HG03135 (cell line): ENCODE measurements at regions not wholly inside any gene's neighbourhood (a gene's known extent, or its start where the extent isn't known, plus 50 kb on each side); places are given as distances from the start of the nearest gene placed in this dataset.

Source experiments
- ATAC-seq: cut with Tn5 transposase; IDR thresholded peaks from one replicate; pipeline ENCODE4 v1.9.1; 2021; ENCODE audit warnings: mild to moderate bottlenecking, moderate library complexity; ENCODE audit not compliant: unreplicated experiment

DNA sequence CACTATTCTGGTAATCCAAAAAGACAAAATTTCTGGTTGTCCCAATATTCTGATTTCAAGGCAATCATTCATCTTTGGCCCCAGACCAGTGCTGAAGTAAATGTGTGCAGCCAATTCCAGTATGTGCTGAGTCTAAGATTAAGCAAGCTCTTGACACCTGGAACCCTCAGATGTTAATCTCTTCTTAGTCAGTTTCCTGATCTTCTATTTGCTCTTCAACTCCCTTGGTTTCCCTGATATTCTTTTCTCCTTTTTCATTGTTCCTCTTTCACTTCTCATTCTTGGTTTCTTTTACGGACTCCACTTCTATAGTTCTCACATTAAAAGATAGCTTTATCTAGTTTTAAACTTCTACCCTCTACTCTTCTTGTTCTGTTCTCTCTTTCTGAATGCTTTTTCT is 445.7 kb upstream of the FANCL start:
- ATAC-seq: no peak

DNA sequence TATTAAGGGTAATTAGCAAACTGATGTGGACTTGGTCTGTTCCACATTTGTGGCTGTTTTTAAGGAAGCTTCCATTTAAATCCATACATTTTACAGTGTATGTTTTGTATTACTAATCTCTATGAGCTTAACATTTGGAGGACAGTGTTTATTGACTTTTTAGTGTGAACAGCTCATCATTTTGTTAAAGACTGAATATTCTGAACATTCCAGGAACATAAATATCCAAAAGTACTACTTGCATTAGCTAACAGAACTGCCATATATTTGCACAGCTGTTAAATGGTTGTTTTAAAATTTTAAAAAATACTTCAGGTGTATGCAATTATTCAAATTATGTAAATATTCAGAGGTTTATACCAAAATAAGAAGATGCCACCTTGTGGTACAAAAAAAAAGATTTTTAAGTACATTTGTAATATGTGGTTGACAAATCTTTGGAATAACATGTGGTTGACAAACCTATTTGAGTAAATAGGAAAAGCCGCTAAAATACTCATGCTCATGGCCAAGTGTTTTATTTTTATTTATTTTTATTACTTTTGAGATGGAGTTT is 439.7 kb upstream of the FANCL start:
- ATAC-seq: no peak

DNA sequence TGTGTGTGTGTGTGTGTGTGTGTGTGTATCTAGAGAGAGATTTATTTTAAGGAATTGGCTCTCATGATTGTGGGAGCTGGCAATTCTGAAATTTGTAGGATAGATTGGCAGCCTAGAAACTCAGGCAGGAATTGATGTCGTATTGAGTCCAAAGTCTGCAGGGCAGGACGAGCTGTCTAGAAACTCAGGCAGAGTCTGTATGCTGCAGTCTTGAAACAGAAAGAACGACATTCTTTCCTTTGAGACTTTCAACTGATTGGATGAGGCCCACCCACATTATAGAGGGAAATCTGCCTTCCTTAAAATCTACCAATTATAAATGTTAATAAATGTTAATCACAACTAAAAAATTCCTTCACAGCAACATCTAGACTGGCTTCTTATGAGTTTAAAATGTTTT is 436.6 kb upstream of the FANCL start:
- no peak for ATAC-seq

DNA sequence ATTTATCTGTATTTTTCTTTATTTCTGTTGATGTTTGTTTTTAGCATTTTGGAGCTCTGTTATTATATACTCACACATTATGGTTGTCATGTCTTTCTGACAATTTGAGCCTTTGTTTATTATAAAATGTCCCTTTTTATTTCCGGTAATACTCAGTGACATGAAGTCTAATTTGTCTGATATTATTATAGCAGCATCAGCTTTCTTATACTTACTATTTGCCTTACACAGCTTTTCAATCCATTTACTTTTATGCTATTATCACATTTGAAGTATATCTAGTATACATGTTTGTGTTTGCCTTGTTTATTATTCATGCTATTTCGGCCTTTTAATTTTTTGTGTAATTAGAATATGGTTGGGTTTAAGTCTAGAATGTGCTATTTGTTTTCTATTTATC is 430.6 kb upstream of the FANCL start:
- ATAC-seq: no peak

DNA sequence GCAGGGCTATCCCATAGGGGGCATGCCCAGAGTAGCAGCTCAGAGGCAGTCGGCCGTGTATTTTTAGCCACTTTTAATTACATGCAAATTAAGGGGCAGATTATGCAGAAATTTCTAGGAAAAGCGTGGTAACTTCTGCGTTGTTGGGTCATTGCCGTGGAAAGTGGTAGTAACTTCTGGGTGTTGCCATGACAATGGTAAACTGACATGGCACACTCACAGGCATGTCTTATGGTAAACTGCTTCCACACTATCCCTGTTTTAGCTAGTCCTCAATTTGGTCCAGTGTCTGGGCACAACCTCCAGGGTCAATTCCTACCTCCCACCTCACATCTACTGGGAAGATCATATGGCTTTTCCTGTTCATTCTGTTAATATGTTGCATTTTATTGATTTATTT is 428.9 kb upstream of the FANCL start:
- no peak for ATAC-seq

DNA sequence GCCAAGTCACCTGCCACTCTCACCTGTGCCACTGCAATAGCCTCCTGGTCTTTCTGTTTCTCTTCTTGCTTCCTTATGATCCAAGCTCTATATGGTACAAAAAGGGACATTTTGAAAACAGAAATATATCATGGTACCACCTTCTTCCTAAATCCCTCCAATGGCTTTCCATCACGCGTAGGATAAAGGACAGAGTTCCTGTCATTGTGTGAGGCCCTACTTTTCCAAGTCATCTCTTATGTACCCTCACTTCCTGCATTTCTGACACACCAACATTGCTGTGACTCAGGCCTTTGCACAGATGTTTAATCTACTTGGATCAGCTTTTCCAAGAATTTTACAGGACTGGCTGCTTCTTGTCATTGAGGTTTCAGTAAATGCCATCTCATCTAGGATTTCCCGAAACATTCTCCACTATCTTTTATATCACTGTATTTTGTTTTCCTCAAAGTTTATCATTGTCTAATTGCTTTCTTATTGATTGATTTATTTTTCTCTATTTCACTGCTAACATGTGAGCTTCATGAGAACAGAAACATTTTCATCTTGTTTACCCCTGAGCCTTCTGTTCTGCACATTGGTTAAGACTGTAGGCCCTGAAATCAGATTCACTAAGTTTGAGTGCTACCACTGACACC is 426.1 kb upstream of the FANCL start:
- ATAC-seq: no peak

DNA sequence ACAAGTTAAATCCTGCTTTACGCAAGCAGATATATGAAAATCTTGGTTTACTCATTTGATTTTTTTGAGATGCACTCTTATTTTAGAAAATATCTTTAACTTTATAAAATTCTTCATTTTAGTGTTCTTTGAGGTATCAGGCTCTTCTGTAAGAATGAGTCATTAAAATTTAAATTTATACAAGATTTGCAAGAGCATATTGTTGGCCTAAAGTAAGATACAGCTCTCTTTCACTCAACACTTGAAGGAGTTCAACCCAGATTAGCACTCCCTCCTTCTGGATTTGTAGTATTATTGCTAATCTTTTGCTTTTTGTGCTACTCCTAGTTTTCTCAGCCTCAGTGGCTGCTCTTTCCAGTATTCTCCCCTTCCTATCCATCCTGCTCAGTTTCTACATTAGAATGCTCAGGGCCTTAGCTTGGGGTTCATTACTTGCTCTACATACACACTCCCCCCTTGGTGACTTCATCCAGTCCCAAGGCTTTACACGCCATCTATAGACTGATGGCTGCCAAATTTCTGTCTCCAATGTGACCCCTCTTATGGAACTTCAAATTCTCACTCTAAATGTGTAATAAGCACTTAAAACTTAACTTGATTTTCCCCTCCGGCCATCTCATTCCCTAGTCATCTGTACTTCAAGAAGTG is 425.3 kb upstream of the FANCL start:
- ATAC-seq: no peak

DNA sequence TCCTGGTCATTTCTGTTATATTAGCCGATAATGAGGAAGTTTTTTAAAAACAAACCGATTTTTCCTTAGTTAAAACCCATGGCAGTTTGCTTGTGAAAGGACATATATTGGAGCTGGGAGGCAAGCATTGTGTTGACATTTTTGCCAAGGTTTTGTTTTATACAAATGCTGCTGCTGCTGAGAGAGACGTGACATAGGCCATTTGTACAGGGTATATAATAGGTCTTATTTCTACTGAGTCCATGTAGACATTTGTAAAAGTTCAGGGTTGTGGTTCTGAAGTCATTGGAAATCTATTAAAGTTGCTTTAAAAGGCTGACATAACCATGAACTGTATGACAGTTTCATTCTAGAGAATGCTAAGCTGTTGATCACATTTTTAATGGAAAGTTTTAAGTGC is 424.0 kb upstream of the FANCL start:
- no peak for ATAC-seq

DNA sequence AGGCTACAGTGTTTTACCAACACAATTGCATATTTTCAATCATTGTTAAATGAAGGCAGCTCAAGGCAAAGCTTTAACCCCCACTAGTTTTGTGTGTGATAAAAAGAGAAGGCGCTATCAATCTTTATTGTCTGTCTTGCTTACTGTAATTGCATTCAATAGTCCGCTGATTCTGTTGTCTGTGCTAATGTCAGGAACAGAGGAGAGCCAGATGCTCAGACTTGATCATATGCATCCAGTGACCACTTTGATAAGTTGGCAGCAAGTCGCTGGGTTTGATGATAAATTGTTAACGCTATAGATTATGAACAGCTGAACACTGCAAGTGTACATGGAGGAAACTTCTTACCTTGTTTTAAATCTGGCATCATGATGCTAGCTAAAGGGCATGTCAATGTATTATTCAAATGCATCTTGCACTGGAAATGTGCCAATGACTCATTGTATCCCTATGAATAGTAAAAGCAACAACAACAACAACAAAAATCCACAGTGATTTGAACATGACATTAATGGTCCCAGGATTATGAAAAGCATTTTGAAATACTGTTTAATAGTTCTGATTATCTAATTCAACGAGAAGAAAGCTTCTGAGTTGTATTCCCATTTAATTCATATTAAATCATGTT is 423.5 kb upstream of the FANCL start:
- no peak for ATAC-seq

DNA sequence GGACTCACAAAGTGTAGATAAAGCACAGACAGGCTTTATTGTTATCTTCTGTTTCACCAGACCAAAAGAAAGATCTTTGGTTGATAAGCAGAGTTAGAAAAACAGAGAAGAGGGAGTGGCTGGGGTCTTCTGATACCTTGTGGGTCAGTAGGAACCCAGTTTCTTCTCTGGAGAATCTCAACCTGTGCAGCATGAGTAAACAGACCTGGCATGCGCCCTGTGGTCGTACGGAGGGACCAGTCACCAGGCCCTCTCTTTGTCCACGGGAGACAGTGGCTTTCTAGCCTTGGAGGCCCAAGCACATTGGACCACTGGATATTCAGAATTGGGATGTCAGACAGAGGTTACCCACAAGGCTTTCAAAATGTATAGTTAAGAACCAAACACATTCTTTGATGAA is 418.9 kb upstream of the FANCL start:
- ATAC-seq: no peak

DNA sequence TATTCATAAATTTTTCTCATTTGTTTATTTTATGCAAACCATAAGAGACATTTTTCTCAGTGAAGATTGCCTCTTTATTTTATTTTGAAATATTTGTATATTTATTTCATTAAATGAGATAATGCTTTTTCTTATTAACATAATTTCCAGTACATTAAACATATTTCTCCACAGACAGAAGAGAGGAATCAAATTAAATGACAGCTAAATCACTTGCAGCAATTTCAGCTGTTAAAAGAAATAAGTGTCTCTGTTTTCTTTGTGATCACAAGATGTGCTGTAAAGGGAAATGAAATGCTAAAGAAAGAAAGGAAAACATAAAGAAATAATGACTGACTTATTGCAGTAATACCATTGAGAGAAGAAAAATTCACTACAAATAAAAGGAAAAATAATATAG is 414.0 kb upstream of the FANCL start:
- no peak for ATAC-seq

DNA sequence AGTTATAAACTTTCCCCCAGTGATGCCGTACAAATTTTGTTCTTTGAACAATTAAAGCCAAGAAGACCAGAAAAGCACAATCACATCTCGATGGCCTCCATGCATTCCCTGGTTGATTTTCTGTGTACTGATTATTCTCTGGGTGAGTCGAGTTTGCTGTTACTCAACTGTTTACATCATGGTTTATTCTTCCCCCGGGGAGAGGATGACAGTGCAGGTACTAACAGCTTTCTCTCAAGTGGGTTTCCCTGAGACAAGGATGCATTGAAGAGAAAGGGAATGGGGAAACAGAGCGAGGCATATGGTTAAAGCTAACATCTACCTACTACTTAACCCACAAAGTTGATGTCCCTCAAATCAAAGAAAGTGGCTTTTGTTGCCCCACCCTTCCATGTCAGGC is 410.8 kb upstream of the FANCL start:
- ATAC-seq: no peak

DNA sequence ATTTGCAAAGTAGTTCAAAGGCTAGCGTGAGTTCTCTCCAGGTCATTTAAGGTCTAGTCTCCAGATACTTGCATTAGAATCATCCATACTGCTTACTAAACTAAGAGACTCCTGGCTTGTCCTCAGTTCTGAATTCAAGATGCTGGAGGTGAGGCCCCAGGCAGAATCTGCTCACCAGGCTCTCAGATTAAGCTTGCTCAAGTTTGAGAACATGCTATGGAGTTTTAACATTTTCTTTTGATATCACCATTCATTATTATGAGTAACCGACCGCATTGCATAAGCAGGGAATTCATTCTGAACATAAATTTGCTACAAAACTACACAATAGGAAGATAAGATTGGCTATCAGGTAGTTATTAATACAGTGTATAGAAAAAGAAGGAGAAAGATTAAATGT is 409.7 kb upstream of the FANCL start:
- no peak for ATAC-seq

DNA sequence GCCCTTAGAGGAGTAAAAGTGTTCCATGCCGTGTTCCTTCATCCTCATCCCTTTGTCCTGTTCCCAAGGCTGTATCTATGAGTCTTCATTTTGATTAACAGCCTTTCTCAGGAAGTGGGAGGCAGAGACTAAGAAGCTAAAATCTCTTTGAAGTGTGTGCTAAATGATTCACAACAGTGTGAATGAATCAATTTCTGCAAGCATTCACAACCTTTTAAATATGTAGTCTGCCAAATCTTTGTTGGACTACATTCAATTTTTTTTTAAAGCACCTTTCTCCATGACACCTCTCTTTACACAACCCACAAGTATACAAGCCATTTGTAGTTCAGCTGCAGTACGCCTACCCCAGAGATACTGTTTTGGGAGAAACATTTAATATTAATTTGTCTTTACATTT is 408.6 kb upstream of the FANCL start:
- ATAC-seq: no peak

DNA sequence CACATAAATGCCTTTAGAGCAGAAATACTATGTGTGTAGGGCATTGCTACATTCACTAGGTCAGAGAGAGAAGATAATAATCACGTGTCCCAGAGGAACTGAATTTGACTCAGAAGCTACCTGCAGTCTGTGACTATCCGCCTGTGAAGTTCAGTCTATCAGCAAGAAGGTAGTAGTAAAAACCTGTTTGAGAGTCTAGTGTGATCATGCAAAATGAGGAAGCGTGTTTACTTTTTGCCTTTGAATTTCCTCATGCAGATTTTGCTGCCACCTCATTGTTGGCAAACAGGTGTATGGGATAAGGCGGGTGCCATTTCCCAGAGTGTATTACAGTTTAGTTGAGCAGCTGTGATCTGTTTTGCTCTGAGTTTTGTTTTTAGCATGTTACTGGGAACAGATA is 403.9 kb upstream of the FANCL start:
- no peak for ATAC-seq

DNA sequence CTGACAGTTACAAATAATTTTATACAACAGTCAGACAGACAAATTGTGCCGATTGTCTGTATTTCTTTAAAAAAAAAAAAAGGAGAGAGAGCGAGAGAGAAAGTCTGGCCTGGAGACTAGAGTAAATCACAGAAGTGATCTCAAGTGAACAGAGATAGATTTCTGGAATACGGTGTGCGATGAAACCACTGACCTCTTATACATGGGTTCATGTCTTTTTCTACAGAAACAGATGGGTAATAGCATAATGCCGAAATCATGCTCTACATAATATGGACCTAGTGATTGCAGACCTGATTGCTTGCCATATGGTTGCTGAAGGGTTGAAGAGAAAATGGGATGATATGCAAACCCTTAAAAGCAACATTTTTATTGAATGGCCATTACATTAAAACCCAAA is 403.3 kb upstream of the FANCL start:
- ATAC-seq: no peak

DNA sequence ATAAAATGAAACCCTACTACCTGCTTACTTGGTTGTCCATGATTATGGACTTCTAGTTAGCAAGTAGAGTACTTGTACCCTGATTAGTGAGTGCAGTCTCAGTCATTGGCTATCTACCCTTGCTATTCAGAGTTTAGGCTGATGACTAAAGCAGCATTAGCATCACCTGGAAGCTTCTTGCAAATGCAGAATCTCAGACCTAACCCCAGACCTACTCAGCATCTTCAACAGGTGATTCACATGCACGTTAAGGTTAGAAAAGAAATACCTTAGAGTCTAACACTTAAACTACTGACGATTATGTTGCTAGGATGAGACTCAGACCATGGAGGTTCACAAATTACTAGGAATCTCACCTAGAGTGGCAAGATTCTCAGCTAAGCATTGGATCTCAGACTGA is 399.9 kb upstream of the FANCL start:
- no peak for ATAC-seq

DNA sequence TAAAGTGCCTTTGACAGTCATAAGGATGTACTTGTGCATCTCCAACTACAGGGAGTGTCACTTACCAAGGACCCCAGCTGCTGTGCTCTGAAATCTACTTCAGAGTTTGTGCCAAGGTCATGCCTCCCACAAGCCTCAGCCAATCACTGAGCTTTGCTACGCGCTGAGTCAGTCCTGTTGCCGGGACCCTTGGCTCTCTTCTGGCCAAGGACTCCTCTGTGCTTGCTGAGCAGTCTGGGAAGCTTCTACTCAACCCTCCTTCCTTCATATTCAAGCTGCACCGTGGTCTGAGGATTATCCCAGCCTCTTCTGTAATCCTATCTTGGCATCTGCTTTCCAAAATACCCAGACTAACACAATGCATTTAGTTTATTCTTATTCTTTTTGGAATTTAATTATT is 398.9 kb upstream of the FANCL start:
- no peak for ATAC-seq

DNA sequence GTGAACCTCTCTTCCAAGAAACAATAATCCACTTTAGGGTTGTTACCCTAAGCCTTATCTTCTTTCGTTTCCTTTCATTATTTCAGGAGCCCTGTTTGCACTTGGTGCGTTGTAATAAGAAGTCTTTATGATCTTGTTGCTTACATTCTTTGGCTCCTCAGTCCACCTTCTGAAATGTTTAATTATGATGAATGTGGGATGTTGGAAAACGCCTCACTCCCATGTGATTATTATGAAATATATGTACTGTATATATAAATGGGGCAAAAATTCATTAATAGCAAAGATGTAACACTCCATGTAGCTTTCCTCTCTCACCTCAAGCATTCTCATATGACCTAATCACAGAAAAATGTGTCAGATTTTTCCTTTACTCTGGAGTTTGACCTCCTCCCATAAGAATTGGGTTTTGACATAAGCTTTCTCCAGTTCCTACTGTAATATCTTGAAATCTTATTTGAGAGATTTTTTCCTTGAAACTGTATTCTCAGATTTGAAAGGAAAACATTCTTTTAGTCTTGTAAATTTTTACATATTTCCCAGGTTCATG is 397.2 kb upstream of the FANCL start:
- no peak for ATAC-seq

DNA sequence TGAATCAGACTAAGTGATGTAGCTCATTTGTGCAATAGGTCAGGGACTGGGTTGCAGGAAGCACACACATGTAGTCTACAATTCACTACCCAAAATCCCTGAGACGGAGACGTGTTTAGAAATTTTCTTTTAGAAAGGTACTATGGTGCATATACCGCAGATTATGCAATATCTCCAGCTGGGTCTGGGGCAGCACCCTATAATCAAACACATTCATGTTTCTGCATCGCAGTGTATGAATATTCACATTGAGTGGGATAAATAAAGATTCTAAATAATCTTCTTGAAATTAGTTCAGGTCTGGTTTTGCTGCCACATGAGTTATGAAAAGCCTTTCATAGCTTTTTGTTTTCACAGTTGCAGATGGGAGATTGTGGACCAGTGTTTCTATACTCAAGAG is 395.7 kb upstream of the FANCL start:
- ATAC-seq: no peak

DNA sequence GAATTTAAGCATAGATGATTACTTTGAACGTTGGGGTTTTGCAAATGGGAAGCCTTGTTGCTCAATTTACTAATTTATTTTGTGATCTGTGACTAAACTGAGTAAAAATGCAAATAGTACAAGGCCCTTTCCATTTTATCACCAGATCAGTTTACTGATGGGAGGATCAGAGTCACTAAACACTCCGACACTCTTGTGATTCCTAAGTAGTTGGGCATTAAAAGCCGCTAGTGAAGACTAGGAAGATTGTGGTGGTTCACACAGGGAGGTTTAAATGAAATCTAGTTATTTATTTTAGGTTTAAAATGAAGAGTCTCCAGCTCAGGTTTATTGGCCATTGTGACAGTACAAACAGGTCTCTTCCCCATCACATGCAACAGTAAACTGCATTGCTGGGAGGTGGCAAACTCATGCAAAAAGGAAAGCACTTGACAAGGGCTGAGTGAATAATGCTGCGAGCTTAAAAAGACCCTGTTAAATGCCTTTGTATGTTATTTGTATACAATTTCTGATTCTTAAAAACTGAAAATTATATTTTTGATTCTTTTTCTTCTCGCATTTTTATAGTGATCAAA is 394.8 kb upstream of the FANCL start:
- no peak for ATAC-seq
